ENCODE measurements at regions not wholly inside any gene's neighbourhood (a gene's known extent, or its start where the extent isn't known, plus 50 kb on each side); places are given as distances from the start of the nearest gene placed in this dataset.
A peak's percentile ranks its signal among the peaks of the same experiment; 100 is the strongest.

GRCh38 chr10:33808475-33808874 lies 474.0 kb upstream of the NRP1 start:
- Histone ChIP-seq H2AFZ (ENCODE audit: low read depth, low read length) (no peak overlapping the region), H3K4me3 (ENCODE audit: insufficient read depth in 1 of 2, low read depth in 1 of 2, low read length in 2 of 2) (no peak overlapping the region), H3K4me1 (ENCODE audit: control insufficient read depth, insufficient read depth, low read depth, low read length) (no peaks in the 10 kb centered on the region), H3K23ac (ENCODE audit: low read length in 2 of 2) (no peak overlapping the region), H3K9me3 (ENCODE audit: control insufficient read depth, low read length) (no peaks in the 10 kb centered on the region), H4K91ac (ENCODE audit: low read length) (no peak overlapping the region), H2BK120ac (ENCODE audit: low read depth, low read length) (no peak overlapping the region), H3K79me1 (replicated peaks; ENCODE audit: low read length, poor library complexity, severe bottlenecking) (no peaks in the 10 kb centered on the region), H2BK5ac (ENCODE audit: low read depth, low read length, poor library complexity, severe bottlenecking) (no peak overlapping the region), H4K8ac (ENCODE audit: low read length) (no peak overlapping the region), H2BK12ac (ENCODE audit: low read length in 2 of 2) (no peak overlapping the region), H3K36me3 (ENCODE audit: control insufficient read depth in 1 of 2, insufficient read depth in 2 of 2, low read depth in 1 of 2, low read length in 2 of 2) (no peaks in the 10 kb centered on the region), H3K27me3 (ENCODE audit: control insufficient read depth in 1 of 2, insufficient read depth in 1 of 2, low read length in 2 of 2) (no peaks in the 10 kb centered on the region), H2BK15ac (ENCODE audit: low read depth, poor library complexity, severe bottlenecking) (no peak overlapping the region), H3K27ac (ENCODE audit: low read length, poor library complexity, severe bottlenecking) (no peak overlapping the region), H2AK5ac (ENCODE audit: low read length, severe bottlenecking) (no peak overlapping the region), H3K18ac (ENCODE audit: low read depth in 1 of 2, low read length in 2 of 2) (no peak overlapping the region), H3K4ac (ENCODE audit: low read depth in 1 of 2, low read length in 2 of 2) (no peak overlapping the region), H3K4me2 (ENCODE audit: low read length, poor library complexity, severe bottlenecking) (no peak overlapping the region), H3K9ac (ENCODE audit: low read length) (no peak overlapping the region), H3K14ac (ENCODE audit: low read length in 2 of 2) (no peak overlapping the region)
- no peak for DNase-seq
- 80% methylated on average over 9 of the region's 9 CpGs for WGBS

- Histone ChIP-seq H3K14ac (ENCODE audit: low read length in 2 of 2) (no peak overlapping the region), H2BK5ac (ENCODE audit: low read depth, low read length, poor library complexity, severe bottlenecking) (no peak overlapping the region), H2BK12ac (ENCODE audit: low read length in 2 of 2) (no peak overlapping the region), H2AK5ac (ENCODE audit: low read length, severe bottlenecking) (peak overlapping the region; percentile 35), H3K23ac (ENCODE audit: low read length in 2 of 2) (no peak overlapping the region), H3K18ac (ENCODE audit: low read depth in 1 of 2, low read length in 2 of 2) (no peak overlapping the region), H3K27me3 (ENCODE audit: control insufficient read depth in 1 of 2, insufficient read depth in 1 of 2, low read length in 2 of 2) (no peaks in the 10 kb centered on the region), H3K4me1 (ENCODE audit: control insufficient read depth, insufficient read depth, low read depth, low read length) (no peaks in the 10 kb centered on the region), H3K9me3 (ENCODE audit: control insufficient read depth, low read length) (no peaks in the 10 kb centered on the region), H2BK15ac (ENCODE audit: low read depth, poor library complexity, severe bottlenecking) (no peak overlapping the region), H3K4me3 (ENCODE audit: insufficient read depth in 1 of 2, low read depth in 1 of 2, low read length in 2 of 2) (no peak overlapping the region), H3K4me2 (ENCODE audit: low read length, poor library complexity, severe bottlenecking) (no peak overlapping the region), H3K27ac (ENCODE audit: low read length, poor library complexity, severe bottlenecking) (no peak overlapping the region), H2BK120ac (ENCODE audit: low read depth, low read length) (no peak overlapping the region), H3K79me1 (replicated peaks; ENCODE audit: low read length, poor library complexity, severe bottlenecking) (no peaks in the 10 kb centered on the region), H3K9ac (ENCODE audit: low read length) (no peak overlapping the region), H4K91ac (ENCODE audit: low read length) (no peak overlapping the region), H3K4ac (ENCODE audit: low read depth in 1 of 2, low read length in 2 of 2) (no peak overlapping the region), H4K8ac (ENCODE audit: low read length) (no peak overlapping the region), H2AFZ (ENCODE audit: low read depth, low read length) (no peak overlapping the region), H3K36me3 (ENCODE audit: control insufficient read depth in 1 of 2, insufficient read depth in 2 of 2, low read depth in 1 of 2, low read length in 2 of 2) (no peaks in the 10 kb centered on the region)
- DNase-seq, result no peak
- 91% methylated on average over 11 of the region's 11 CpGs for WGBS
Observed at GRCh38 chr10:33807531-33808359, 473.3 kb upstream of the NRP1 start.

GRCh38 chr10:33805831-33806230 lies 471.4 kb upstream of the NRP1 start:
- Histone ChIP-seq H2BK5ac (ENCODE audit: low read depth, low read length, poor library complexity, severe bottlenecking) (no peak overlapping the region), H3K27me3 (ENCODE audit: control insufficient read depth in 1 of 2, insufficient read depth in 1 of 2, low read length in 2 of 2) (no peaks in the 10 kb centered on the region), H4K8ac (ENCODE audit: low read length) (no peak overlapping the region), H3K9ac (ENCODE audit: low read length) (no peak overlapping the region), H2BK15ac (ENCODE audit: low read depth, poor library complexity, severe bottlenecking) (no peak overlapping the region), H2BK12ac (ENCODE audit: low read length in 2 of 2) (no peak overlapping the region), H2AK5ac (ENCODE audit: low read length, severe bottlenecking) (no peak overlapping the region), H3K4me3 (ENCODE audit: insufficient read depth in 1 of 2, low read depth in 1 of 2, low read length in 2 of 2) (no peak overlapping the region), H3K18ac (ENCODE audit: low read depth in 1 of 2, low read length in 2 of 2) (no peak overlapping the region), H3K14ac (ENCODE audit: low read length in 2 of 2) (no peak overlapping the region), H2AFZ (ENCODE audit: low read depth, low read length) (no peak overlapping the region), H3K4ac (ENCODE audit: low read depth in 1 of 2, low read length in 2 of 2) (no peak overlapping the region), H2BK120ac (ENCODE audit: low read depth, low read length) (no peak overlapping the region), H3K36me3 (ENCODE audit: control insufficient read depth in 1 of 2, insufficient read depth in 2 of 2, low read depth in 1 of 2, low read length in 2 of 2) (no peaks in the 10 kb centered on the region), H3K23ac (ENCODE audit: low read length in 2 of 2) (no peak overlapping the region), H3K79me1 (replicated peaks; ENCODE audit: low read length, poor library complexity, severe bottlenecking) (no peaks in the 10 kb centered on the region), H4K91ac (ENCODE audit: low read length) (no peak overlapping the region), H3K4me2 (ENCODE audit: low read length, poor library complexity, severe bottlenecking) (no peak overlapping the region), H3K9me3 (ENCODE audit: control insufficient read depth, low read length) (no peaks in the 10 kb centered on the region), H3K27ac (ENCODE audit: low read length, poor library complexity, severe bottlenecking) (no peak overlapping the region), H3K4me1 (ENCODE audit: control insufficient read depth, insufficient read depth, low read depth, low read length) (peaks cover 3% of the 10 kb centered on the region)
- no peak for DNase-seq
- no CpG with 5 or more reads among the region's 2 CpGs for WGBS

- WGBS, result 86% methylated on average over 10 of the region's 10 CpGs
- no peak overlapping the region for H3K9ac ChIP-seq (ENCODE audit: low read length)
- H3K27me3 ChIP-seq (ENCODE audit: control insufficient read depth in 1 of 2, insufficient read depth in 1 of 2, low read length in 2 of 2), result no peaks in the 10 kb centered on the region
- H2BK15ac ChIP-seq (ENCODE audit: low read depth, poor library complexity, severe bottlenecking), result no peak overlapping the region
- no peaks in the 10 kb centered on the region for H3K79me1 ChIP-seq (replicated peaks; ENCODE audit: low read length, poor library complexity, severe bottlenecking)
- H3K14ac ChIP-seq (ENCODE audit: low read length in 2 of 2), result no peak overlapping the region
- H3K4me2 ChIP-seq (ENCODE audit: low read length, poor library complexity, severe bottlenecking), result no peak overlapping the region
- no peak overlapping the region for H2BK12ac ChIP-seq (ENCODE audit: low read length in 2 of 2)
- H3K4ac ChIP-seq (ENCODE audit: low read depth in 1 of 2, low read length in 2 of 2), result no peak overlapping the region
- H3K36me3 ChIP-seq (ENCODE audit: control insufficient read depth in 1 of 2, insufficient read depth in 2 of 2, low read depth in 1 of 2, low read length in 2 of 2), result no peaks in the 10 kb centered on the region
- H2BK5ac ChIP-seq (ENCODE audit: low read depth, low read length, poor library complexity, severe bottlenecking), result no peak overlapping the region
- H2BK120ac ChIP-seq (ENCODE audit: low read depth, low read length), result no peak overlapping the region
- H3K23ac ChIP-seq (ENCODE audit: low read length in 2 of 2), result no peak overlapping the region
- H4K91ac ChIP-seq (ENCODE audit: low read length), result no peak overlapping the region
- no peak overlapping the region for H2AK5ac ChIP-seq (ENCODE audit: low read length, severe bottlenecking)
- DNase-seq, result no peak
- H4K8ac ChIP-seq (ENCODE audit: low read length), result no peak overlapping the region
- H3K18ac ChIP-seq (ENCODE audit: low read depth in 1 of 2, low read length in 2 of 2), result no peak overlapping the region
- no peaks in the 10 kb centered on the region for H3K9me3 ChIP-seq (ENCODE audit: control insufficient read depth, low read length)
- no peak overlapping the region for H2AFZ ChIP-seq (ENCODE audit: low read depth, low read length)
- no peak overlapping the region for H3K4me3 ChIP-seq (ENCODE audit: insufficient read depth in 1 of 2, low read depth in 1 of 2, low read length in 2 of 2)
- H3K4me1 ChIP-seq (ENCODE audit: control insufficient read depth, insufficient read depth, low read depth, low read length), result peaks cover 4% of the 10 kb centered on the region
- no peak overlapping the region for H3K27ac ChIP-seq (ENCODE audit: low read length, poor library complexity, severe bottlenecking)
Observed at GRCh38 chr10:33804584-33804983, 470.1 kb upstream of the NRP1 start.

Measured in mesenchymal stem cell (in vitro differentiated cells and primary cell).